ENCODE measurements at regions not wholly inside any gene's neighbourhood (a gene's known extent, or its start where the extent isn't known, plus 50 kb on each side); places are given as distances from the start of the nearest gene placed in this dataset.

- TF ChIP-seq CTCF (IDR thresholded peaks at IDR 0.05; ENCODE audit: low read depth, low read length) = no peak
- H3K4me3 ChIP-seq (ENCODE audit: low read depth, low read length) = no peak overlapping the region
Measured at GRCh38 chr1:199161319-199161680, 522.5 kb downstream of the PTPRC start.

DNA sequence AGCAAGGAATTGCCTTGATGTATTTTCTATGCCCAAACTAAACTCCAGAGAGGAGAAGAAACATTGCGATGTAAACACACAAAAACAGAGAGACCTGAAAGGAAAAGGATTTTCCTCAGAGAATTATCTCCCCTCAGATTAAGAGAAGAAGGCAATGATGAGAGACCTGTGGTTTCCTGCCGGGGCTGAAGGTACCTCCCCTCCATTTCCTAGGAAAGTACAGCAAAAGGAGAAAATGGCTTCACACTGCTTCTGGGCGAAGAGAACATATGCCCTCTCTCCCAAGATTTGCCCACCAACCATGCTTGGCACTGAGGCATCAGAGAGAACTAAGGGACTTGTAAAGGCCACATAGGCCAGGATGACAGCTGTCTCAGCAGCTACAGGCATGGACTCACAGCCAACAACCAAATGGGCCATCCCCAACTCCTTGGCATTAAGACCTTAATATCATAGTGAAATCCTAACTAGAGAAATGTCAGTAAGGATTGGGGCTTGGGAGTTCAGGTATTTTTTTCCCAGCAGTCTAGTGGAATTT is 523.0 kb downstream of the PTPRC start:
- H3K4me3 ChIP-seq (ENCODE audit: low read depth, low read length) = no peak overlapping the region
- no peak for TF ChIP-seq CTCF (IDR thresholded peaks at IDR 0.05; ENCODE audit: low read depth, low read length)

- no peak overlapping the region for H3K4me3 ChIP-seq (ENCODE audit: low read depth, low read length)
- no peak for TF ChIP-seq CTCF (IDR thresholded peaks at IDR 0.05; ENCODE audit: low read depth, low read length)
Measured at GRCh38 chr1:199163267-199163666, 524.4 kb downstream of the PTPRC start.

DNA sequence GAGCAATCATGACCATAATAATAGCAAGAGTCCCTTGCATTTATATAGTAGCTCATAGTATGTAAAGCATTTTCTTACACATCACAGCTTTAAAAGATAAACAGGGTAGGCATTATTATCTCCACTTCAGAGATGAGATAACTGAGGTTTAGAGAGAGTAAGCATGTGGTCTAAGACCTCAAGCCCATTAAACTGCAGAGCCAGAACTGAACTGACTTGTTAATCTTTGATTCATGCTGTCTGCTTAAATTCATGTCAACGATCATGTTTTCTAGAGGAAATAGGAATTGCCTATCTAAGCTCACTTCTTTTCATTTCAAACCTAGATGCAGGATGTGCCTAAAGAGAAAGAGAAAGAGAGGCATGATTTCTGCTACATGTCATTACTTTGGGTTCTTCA is 524.8 kb downstream of the PTPRC start:
- TF ChIP-seq CTCF (IDR thresholded peaks at IDR 0.05; ENCODE audit: low read depth, low read length) = no peak
- H3K4me3 ChIP-seq (ENCODE audit: low read depth, low read length) = no peak overlapping the region

DNA sequence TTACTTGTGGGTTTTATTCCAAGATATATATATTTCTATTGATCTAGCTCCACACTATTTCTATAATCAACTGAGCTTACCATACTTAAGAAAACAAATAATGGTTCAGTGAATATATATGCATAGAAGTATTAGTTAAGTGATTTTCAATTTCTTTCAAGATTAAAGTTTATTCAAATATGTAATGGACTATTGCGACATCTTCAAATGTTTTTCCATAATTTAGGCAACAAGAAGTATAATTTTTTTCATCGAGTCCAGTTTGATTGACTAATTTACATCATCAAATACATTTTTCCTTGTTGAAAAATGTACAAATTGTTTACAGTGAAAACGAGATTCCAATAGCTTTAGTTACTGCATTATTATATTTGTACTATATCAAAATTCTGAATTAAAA is 528.6 kb downstream of the PTPRC start:
- no peak for TF ChIP-seq CTCF (IDR thresholded peaks at IDR 0.05; ENCODE audit: low read depth, low read length)
- H3K4me3 ChIP-seq (ENCODE audit: low read depth, low read length) = no peak overlapping the region

GRCh38 chr1:199168888-199169585 is 530.2 kb downstream of the PTPRC start:
- no peak for TF ChIP-seq CTCF (IDR thresholded peaks at IDR 0.05; ENCODE audit: low read depth, low read length)

GRCh38 chr1:199170711-199171110 is 531.9 kb downstream of the PTPRC start:
- no peak for TF ChIP-seq CTCF (IDR thresholded peaks at IDR 0.05; ENCODE audit: low read depth, low read length)
- no peak overlapping the region for H3K4me3 ChIP-seq (ENCODE audit: low read depth, low read length)

More at GRCh38 chr1:199168888-199169585, 530.2 kb downstream of the PTPRC start:
- H3K4me3 ChIP-seq (ENCODE audit: low read depth, low read length) = no peak overlapping the region
